ENCODE measurements at regions not wholly inside any gene's neighbourhood (a gene's known extent, or its start where the extent isn't known, plus 50 kb on each side); places are given as distances from the start of the nearest gene placed in this dataset.

DNA sequence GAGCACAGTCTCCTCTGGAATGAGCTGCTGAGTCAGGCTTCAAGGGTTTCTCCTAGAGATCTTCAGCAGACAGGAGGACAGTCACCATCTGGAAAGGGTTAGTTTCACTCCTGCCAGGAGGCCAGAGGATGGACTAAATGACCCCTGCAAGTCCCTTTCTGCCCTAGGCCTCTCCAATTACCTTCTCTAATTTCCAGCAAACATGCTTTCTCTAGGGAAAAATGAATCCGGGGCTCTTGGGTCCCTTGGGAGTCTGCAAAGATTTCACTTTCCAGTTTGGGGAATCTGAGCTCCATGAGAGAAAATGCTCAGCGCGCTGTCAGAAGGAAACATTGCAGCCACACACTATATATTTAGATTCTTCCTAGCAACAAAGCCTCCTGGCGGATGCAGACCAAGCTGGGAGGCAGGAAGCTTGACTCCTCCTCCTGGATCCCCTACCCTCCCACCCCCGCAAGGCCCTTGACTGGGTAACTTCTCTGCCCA is 184.4 kb upstream of the CCND2 start (continued):
- TF ChIP-seq, protein P1, sequence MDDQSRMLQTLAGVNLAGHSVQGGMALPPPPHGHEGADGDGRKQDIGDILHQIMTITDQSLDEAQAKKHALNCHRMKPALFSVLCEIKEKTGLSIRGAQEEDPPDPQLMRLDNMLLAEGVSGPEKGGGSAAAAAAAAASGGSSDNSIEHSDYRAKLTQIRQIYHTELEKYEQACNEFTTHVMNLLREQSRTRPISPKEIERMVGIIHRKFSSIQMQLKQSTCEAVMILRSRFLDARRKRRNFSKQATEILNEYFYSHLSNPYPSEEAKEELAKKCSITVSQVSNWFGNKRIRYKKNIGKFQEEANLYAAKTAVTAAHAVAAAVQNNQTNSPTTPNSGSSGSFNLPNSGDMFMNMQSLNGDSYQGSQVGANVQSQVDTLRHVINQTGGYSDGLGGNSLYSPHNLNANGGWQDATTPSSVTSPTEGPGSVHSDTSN (IDR thresholded peaks at IDR 0.05), result no peak
- TF ChIP-seq MEF2A (IDR thresholded peaks at IDR 0.05; ENCODE audit: borderline replicate concordance, low read depth), result no peak

DNA sequence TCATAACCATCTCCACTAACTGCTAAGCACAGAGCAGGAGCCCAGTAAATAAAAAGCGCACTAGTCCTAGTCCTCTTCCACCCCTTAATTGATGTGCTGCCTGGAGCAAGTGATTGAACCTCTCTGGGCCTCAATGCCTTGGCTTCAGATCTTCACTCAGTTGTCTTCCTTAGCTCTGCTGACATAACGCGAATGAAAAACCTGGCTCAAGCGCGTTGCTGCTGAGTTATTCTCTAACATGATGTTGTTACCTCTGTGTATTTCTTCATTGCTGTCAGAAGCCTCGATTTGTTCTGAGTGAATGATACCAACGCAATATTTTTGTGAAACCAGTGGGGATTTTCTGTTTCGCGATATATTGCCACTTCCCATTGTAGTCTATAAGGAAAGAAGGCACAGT is 185.1 kb upstream of the CCND2 start:
- DNase-seq, result no peak
- H3K36me3 ChIP-seq (replicated peaks in 1 of 2; ENCODE audit: control insufficient read depth in 1 of 2, insufficient read depth in 2 of 2, low read length in 1 of 2), result no peaks in the 10 kb centered on the region
- CTCF ChIA-PET, result interaction anchor here (1.6 kb wide), 1 partner anchor 50 kb away, joined by 5 read pairs; no protein-coding TSS in a partner anchor
- POLR2A ChIA-PET, result no interaction called here
- H3K4me2 ChIP-seq, result no peak overlapping the region
- H3K9me2 ChIP-seq, result no peaks in the 10 kb centered on the region
- H4K20me1 ChIP-seq (ENCODE audit: insufficient read depth), result no peaks in the 10 kb centered on the region
- no peak overlapping the region for H2AFZ ChIP-seq (ENCODE audit: low read depth)
- H3K9me3 ChIP-seq, result no peaks in the 10 kb centered on the region
- H3K79me2 ChIP-seq (ENCODE audit: insufficient read depth), result no peaks in the 10 kb centered on the region
- H3K27ac ChIP-seq (ENCODE audit: low read depth in 2 of 2, low read length in 1 of 2), result no peak overlapping the region
- H3K4me3 ChIP-seq (ENCODE audit: low read depth in 2 of 2, low read length in 1 of 2), result no peak overlapping the region
- H3F3A ChIP-seq (replicated peaks; ENCODE audit: insufficient read depth), result no peaks in the 10 kb centered on the region
- TF ChIP-seq, protein P2, sequence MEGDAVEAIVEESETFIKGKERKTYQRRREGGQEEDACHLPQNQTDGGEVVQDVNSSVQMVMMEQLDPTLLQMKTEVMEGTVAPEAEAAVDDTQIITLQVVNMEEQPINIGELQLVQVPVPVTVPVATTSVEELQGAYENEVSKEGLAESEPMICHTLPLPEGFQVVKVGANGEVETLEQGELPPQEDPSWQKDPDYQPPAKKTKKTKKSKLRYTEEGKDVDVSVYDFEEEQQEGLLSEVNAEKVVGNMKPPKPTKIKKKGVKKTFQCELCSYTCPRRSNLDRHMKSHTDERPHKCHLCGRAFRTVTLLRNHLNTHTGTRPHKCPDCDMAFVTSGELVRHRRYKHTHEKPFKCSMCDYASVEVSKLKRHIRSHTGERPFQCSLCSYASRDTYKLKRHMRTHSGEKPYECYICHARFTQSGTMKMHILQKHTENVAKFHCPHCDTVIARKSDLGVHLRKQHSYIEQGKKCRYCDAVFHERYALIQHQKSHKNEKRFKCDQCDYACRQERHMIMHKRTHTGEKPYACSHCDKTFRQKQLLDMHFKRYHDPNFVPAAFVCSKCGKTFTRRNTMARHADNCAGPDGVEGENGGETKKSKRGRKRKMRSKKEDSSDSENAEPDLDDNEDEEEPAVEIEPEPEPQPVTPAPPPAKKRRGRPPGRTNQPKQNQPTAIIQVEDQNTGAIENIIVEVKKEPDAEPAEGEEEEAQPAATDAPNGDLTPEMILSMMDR (IDR thresholded peaks at IDR 0.05), result no peak
- TF ChIP-seq SMC3 (IDR thresholded peaks at IDR 0.05; ENCODE audit: low read depth, low read length) (no peak), RCOR1 (IDR thresholded peaks at IDR 0.05; ENCODE audit: low read length) (no peak), NRF1 (IDR thresholded peaks at IDR 0.05; ENCODE audit: low read depth, low read length) (no peak), GATA2 (CRISPR knock-in tag; IDR thresholded peaks at IDR 0.05) (no peak), RFX5 (IDR thresholded peaks at IDR 0.05; ENCODE audit: low read length) (no peak), NFIC (IDR thresholded peaks at IDR 0.05; ENCODE audit: borderline replicate concordance) (no peak), JUND (IDR thresholded peaks at IDR 0.05) (no peak), RAD21 (IDR thresholded peaks at IDR 0.05; ENCODE audit: low read length) (no peak), FOXM1 (IDR thresholded peaks at IDR 0.05; ENCODE audit: low read depth) (no peak), TEAD4 (IDR thresholded peaks at IDR 0.05; ENCODE audit: borderline replicate concordance, insufficient read depth) (no peak)
- TF ChIP-seq, protein P3, sequence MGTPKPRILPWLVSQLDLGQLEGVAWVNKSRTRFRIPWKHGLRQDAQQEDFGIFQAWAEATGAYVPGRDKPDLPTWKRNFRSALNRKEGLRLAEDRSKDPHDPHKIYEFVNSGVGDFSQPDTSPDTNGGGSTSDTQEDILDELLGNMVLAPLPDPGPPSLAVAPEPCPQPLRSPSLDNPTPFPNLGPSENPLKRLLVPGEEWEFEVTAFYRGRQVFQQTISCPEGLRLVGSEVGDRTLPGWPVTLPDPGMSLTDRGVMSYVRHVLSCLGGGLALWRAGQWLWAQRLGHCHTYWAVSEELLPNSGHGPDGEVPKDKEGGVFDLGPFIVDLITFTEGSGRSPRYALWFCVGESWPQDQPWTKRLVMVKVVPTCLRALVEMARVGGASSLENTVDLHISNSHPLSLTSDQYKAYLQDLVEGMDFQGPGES (IDR thresholded peaks at IDR 0.05; ENCODE audit: low read depth, low read length), result no peak
- peaks cover 29% of the 10 kb centered on the region for H3K27me3 ChIP-seq (ENCODE audit: insufficient read depth)
- H3K4me1 ChIP-seq (ENCODE audit: control insufficient read depth in 1 of 2, insufficient read depth in 2 of 2, low read depth in 1 of 2, low read length in 1 of 2), result no peaks in the 10 kb centered on the region
- 21% methylated on average over 7 of the region's 9 CpGs for WGBS (ENCODE audit: low lambda C conversion rate)
- no peak overlapping the region for H3K9ac ChIP-seq
